Gastroesophageal sphincter (tissue), 3 donors: ENCODE measurements at regions not wholly inside any gene's neighbourhood (a gene's known extent, or its start where the extent isn't known, plus 50 kb on each side); places are given as distances from the start of the nearest gene placed in this dataset.

Experiments
- EP300 ChIP-seq: sonication (generic); formaldehyde crosslinking; IDR thresholded peaks from one replicate; pipeline ENCODE4 v1.6.1; 2017; ENCODE audit warnings: antibody characterized with exemption, mild to moderate bottlenecking
- POLR2A ChIP-seq, 2 donors: fragments of 450-650 bp; IDR thresholded peaks; one replicate each; pipeline ENCODE4 v1.6.1; 2017; ENCODE audit warnings: antibody characterized with exemption in 2 of 2, mild to moderate bottlenecking in 2 of 2, moderate library complexity in 1 of 2
- TF ChIP-seq, protein P1 (sequence below), 4 experiments: fragments of 200-600 bp in 2 of 4; fragments of 450-650 bp in 2 of 4; sonication (generic) in 1 of 4; IDR thresholded peaks; one replicate each; pipeline ENCODE4 v1.5.1; 2017 to 2019; ENCODE audit warnings: antibody characterized with exemption in 4 of 4, mild to moderate bottlenecking in 2 of 4, moderate library complexity in 2 of 4

DNA sequence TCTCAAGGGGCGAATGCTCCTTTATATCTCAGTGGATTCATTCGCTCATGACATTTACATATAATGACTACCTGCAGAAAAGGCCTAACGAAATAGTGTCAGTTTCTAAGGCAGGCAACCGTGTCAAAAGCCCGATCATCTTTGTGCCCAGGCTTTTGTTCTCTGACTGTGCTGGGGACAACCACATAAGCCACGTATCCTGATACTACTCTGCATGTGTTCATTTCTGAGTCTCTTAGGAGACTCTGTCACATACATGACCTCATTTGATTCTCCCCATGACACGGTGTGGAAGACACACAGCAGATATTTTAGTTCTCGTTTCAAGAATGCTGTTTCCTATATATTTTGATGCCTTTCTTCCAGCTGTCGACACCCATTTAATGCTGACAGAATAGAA, 598.5 kb downstream of the BNC2 start:
- TF ChIP-seq, protein P1, sequence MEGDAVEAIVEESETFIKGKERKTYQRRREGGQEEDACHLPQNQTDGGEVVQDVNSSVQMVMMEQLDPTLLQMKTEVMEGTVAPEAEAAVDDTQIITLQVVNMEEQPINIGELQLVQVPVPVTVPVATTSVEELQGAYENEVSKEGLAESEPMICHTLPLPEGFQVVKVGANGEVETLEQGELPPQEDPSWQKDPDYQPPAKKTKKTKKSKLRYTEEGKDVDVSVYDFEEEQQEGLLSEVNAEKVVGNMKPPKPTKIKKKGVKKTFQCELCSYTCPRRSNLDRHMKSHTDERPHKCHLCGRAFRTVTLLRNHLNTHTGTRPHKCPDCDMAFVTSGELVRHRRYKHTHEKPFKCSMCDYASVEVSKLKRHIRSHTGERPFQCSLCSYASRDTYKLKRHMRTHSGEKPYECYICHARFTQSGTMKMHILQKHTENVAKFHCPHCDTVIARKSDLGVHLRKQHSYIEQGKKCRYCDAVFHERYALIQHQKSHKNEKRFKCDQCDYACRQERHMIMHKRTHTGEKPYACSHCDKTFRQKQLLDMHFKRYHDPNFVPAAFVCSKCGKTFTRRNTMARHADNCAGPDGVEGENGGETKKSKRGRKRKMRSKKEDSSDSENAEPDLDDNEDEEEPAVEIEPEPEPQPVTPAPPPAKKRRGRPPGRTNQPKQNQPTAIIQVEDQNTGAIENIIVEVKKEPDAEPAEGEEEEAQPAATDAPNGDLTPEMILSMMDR (IDR thresholded peaks at IDR 0.05), result no peak
- TF ChIP-seq POLR2A (IDR thresholded peaks at IDR 0.05), result no peak
- TF ChIP-seq EP300, result no peak
